Trophoblast cell (in vitro differentiated cells and primary cell): ENCODE measurements at regions not wholly inside any gene's neighbourhood (a gene's known extent, or its start where the extent isn't known, plus 50 kb on each side); places are given as distances from the start of the nearest gene placed in this dataset.

Experiments used
- DNase-seq, 2 donors: peaks; one replicate each; pipeline ENCODE4 v3.0.0-alpha.2; 2016
- H2AFZ ChIP-seq: 2 replicates; pipeline ENCODE4 v1.6.1; 2013; ENCODE audit warnings: low read length, moderate library complexity, mild to moderate bottlenecking; ENCODE audit not compliant: insufficient read depth, poor library complexity
- H2AK5ac ChIP-seq: 2 replicates; pipeline ENCODE4 v1.6.1; 2013; ENCODE audit warnings: mild to moderate bottlenecking, low read length
- H2BK120ac ChIP-seq: 2 replicates; pipeline ENCODE4 v1.6.1; 2013; ENCODE audit warnings: low read length, mild to moderate bottlenecking, moderate library complexity; ENCODE audit not compliant: insufficient read depth, poor library complexity
- H2BK12ac ChIP-seq: 2 replicates; pipeline ENCODE4 v1.6.1; 2013; ENCODE audit warnings: mild to moderate bottlenecking, low read length, moderate library complexity
- H2BK5ac ChIP-seq: 2 replicates; pipeline ENCODE4 v1.6.1; 2013; ENCODE audit warnings: low read length, low read depth, moderate library complexity, mild to moderate bottlenecking; ENCODE audit not compliant: poor library complexity
- H3K14ac ChIP-seq: 2 replicates; pipeline ENCODE4 v1.6.1; 2013; ENCODE audit warnings: mild to moderate bottlenecking, low read length
- H3K18ac ChIP-seq: 2 replicates; pipeline ENCODE4 v1.6.1; 2013; ENCODE audit warnings: mild to moderate bottlenecking, low read length
- H3K23ac ChIP-seq: 2 replicates; pipeline ENCODE4 v1.6.1; 2013; ENCODE audit warnings: low read length
- H3K27ac ChIP-seq: 2 replicates; pipeline ENCODE4 v1.5.1; 2013; ENCODE audit warnings: low read depth, mild to moderate bottlenecking, inconsistent platforms, low read length, moderate library complexity
- H3K27me3 ChIP-seq: 2 replicates; pipeline ENCODE4 v1.6.1; 2013; ENCODE audit warnings: inconsistent platforms, mild to moderate bottlenecking, low read length, moderate library complexity; ENCODE audit not compliant: insufficient read depth
- H3K36me3 ChIP-seq, 2 experiments: 1 replicate in 1 of 2; 2 replicates in 1 of 2; pipeline ENCODE4 v1.6.1; 2013; ENCODE audit warnings: low read length in 2 of 2, mild to moderate bottlenecking in 2 of 2, moderate library complexity in 1 of 2; ENCODE audit not compliant: insufficient read depth in 2 of 2, control insufficient read depth in 1 of 2
- H3K4ac ChIP-seq: 2 replicates; pipeline ENCODE4 v1.6.1; 2013; ENCODE audit warnings: low read depth, mild to moderate bottlenecking, low read length, moderate library complexity
- H3K4me1 ChIP-seq, 2 experiments: 1 replicate in 1 of 2; 2 replicates in 1 of 2; pipeline ENCODE4 v1.6.1; 2013; ENCODE audit warnings: low read length in 2 of 2, mild to moderate bottlenecking in 2 of 2, moderate library complexity in 1 of 2; ENCODE audit not compliant: insufficient read depth in 2 of 2, control insufficient read depth in 1 of 2
- H3K4me2 ChIP-seq: 2 replicates; pipeline ENCODE4 v1.6.1; 2013; ENCODE audit warnings: inconsistent platforms, mild to moderate bottlenecking, low read length, moderate library complexity
- H3K4me3 ChIP-seq: 2 replicates; pipeline ENCODE4 v1.5.1; 2013; ENCODE audit warnings: mild to moderate bottlenecking, low read depth, low read length, inconsistent platforms
- H3K79me1 ChIP-seq: one replicate; pipeline ENCODE4 v1.6.1; 2013; ENCODE audit warnings: low read length
- H3K79me2 ChIP-seq: 2 replicates; pipeline ENCODE4 v1.6.1; 2013; ENCODE audit warnings: low read length, mild to moderate bottlenecking; ENCODE audit not compliant: control insufficient read depth, insufficient read depth, poor library complexity
- H3K9ac ChIP-seq: 2 replicates; pipeline ENCODE4 v1.6.1; 2013; ENCODE audit warnings: mild to moderate bottlenecking, low read length
- H3K9me3 ChIP-seq: 2 replicates; pipeline ENCODE4 v1.6.1; 2013; ENCODE audit warnings: low read depth, mild to moderate bottlenecking, control low read depth, inconsistent platforms, low read length; ENCODE audit not compliant: insufficient read depth
- H4K12ac ChIP-seq: 2 replicates; pipeline ENCODE4 v1.6.1; 2013; ENCODE audit warnings: low read depth, mild to moderate bottlenecking, low read length, moderate library complexity
- H4K8ac ChIP-seq: 2 replicates; pipeline ENCODE4 v1.6.1; 2013; ENCODE audit warnings: low read depth, mild to moderate bottlenecking, low read length, moderate library complexity
- H4K91ac ChIP-seq: one replicate; pipeline ENCODE4 v1.6.1; 2013; ENCODE audit warnings: low read depth, mild to moderate bottlenecking, low read length, moderate library complexity
- WGBS: extraction: QIAGEN DNeasy Blood & Tissue Kit; methylation state at CpG from one replicate; pipeline ENCODE4 v1.1.7; 2013; ENCODE audit warnings: missing lambda C conversion rate; ENCODE audit not compliant: insufficient read length, insufficient coverage; ENCODE audit errors: extremely low coverage; 5-methylcytosine and 5-hydroxymethylcytosine counted together

- Histone ChIP-seq H3K9me3 (no peaks in the 10 kb centered on the region), H3K79me2 (no peaks in the 10 kb centered on the region), H3K4me1 (peaks cover 0 to 5% of the 10 kb centered on the region in 2 experiments), H3K79me1 (no peaks in the 10 kb centered on the region), H3K4ac (no peak overlapping the region), H3K4me2 (no peak overlapping the region), H4K12ac (no peak overlapping the region), H3K27me3 (no peaks in the 10 kb centered on the region), H3K4me3 (no peak overlapping the region), H3K9ac (no peak overlapping the region), H3K27ac (peak overlapping the region; percentile 30), H2AFZ (no peak overlapping the region), H2BK120ac (no peak overlapping the region), H2BK5ac (no peak overlapping the region), H4K91ac (no peak overlapping the region), H2BK12ac (no peak overlapping the region), H3K23ac (no peak overlapping the region), H3K18ac (no peak overlapping the region), H4K8ac (peak overlapping the region; percentile 31), H3K36me3 (no peaks in the 10 kb centered on the region), H3K14ac (peak overlapping the region; percentile 21), H2AK5ac (no peak overlapping the region)
- WGBS: no CpG with 5 or more reads among the region's 9 CpGs
- DNase-seq: no peak
These were observed 141.6 kb downstream of the KCNJ12 start for GRCh38 chr17:21517538-21518293.

DNA sequence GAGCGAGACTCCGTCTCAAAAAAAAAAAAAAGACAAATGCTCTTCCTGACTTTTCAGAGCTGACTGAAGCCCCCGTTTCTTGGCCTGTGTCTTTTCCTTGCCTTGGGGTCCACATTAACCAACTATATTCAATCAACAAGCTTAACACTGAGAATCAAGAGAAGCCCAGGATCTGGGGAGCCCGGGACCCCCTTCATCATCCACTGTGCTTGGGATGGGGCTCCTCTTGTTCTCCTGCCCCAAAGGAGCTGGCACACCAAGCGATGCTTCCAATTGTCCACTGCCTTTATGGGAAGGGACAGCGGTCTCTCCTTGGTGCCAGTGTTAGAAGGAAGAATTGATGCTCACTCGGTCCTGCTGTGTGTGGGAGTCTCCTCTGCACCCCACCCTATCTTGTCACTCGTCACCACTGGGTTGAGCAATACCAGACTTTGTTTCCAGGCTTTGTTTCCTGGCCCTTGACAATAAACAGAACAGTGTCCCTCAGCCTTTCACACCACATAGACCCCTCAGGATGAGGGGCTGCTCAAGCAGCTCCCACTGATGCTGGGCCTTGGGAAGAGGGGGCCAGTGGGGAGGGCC is 146.7 kb downstream of the KCNJ12 start:
- no CpG with 5 or more reads among the region's 8 CpGs for WGBS
- no peak overlapping the region for H2BK12ac ChIP-seq

DNA sequence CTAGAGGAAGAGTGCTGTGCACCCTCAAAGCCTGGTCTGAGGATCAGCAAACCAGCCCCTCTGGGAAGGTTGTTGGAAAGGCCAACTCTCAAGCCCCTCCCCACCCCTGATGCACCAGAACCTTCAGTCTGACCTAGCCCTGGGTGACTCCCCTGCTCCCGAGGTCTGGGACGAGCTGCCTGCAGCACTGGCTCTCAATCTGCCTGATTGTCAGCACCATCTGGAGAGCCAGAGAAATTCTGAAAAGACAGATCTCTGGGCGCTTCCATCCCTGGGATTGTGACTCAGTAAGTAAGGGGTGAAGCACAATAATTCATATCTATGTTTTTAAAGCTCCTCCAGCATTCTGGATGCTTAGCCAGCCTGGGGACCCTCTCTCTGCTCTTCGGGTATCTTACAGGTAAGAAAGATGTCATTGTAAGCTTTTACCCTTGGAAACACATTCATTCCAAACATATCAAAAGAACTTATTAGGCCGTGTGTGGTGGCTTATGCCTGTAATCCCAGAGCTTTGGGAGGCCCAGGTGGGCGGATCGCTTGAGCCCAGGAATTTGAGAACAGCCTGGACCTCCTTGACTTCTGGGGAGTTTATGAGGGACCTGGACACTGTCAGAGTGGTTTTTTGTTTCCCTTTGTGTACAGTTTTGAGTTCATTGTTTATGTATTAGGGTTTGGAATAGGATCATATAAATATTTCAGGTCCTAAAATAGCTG is 147.5 kb downstream of the KCNJ12 start:
- peaks cover 7% of the 10 kb centered on the region in 2 experiments for H3K4me1 ChIP-seq
- no peak overlapping the region for H3K23ac ChIP-seq
- H2BK12ac ChIP-seq: no peak overlapping the region
- H3K79me1 ChIP-seq: no peaks in the 10 kb centered on the region
- H3K27ac ChIP-seq: no peak overlapping the region
- no peak overlapping the region for H2AFZ ChIP-seq
- H3K14ac ChIP-seq: no peak overlapping the region
- no peak overlapping the region for H3K18ac ChIP-seq
- H3K36me3 ChIP-seq: no peaks in the 10 kb centered on the region
- no peaks in the 10 kb centered on the region for H3K79me2 ChIP-seq
- no peak overlapping the region for H2BK120ac ChIP-seq
- no peak overlapping the region for H4K8ac ChIP-seq
- no CpG with 5 or more reads among the region's 7 CpGs for WGBS
- no peak overlapping the region for H4K12ac ChIP-seq
- no peak overlapping the region for H3K4ac ChIP-seq
- peaks cover 2% of the 10 kb centered on the region for H3K9me3 ChIP-seq
- no peak overlapping the region for H3K9ac ChIP-seq
- H2BK5ac ChIP-seq: no peak overlapping the region
- no peak overlapping the region for H3K4me2 ChIP-seq
- DNase-seq: no peak
- H3K4me3 ChIP-seq: no peak overlapping the region
- H2AK5ac ChIP-seq: no peak overlapping the region
- no peak overlapping the region for H4K91ac ChIP-seq
- no peaks in the 10 kb centered on the region for H3K27me3 ChIP-seq

More for the DNA sequence above, 146.7 kb downstream of the KCNJ12 start:
- Histone ChIP-seq H3K23ac (no peak overlapping the region), H3K27me3 (no peaks in the 10 kb centered on the region), H3K9ac (no peak overlapping the region), H3K4me3 (no peak overlapping the region), H3K9me3 (peaks cover 2% of the 10 kb centered on the region), H3K18ac (no peak overlapping the region), H2BK120ac (no peak overlapping the region), H2AK5ac (no peak overlapping the region), H4K12ac (no peak overlapping the region), H4K91ac (no peak overlapping the region), H3K4me1 (peaks cover 7 to 9% of the 10 kb centered on the region in 2 experiments), H3K4me2 (no peak overlapping the region), H3K79me1 (no peaks in the 10 kb centered on the region), H2BK5ac (no peak overlapping the region), H2AFZ (no peak overlapping the region), H3K14ac (no peak overlapping the region), H3K36me3 (no peaks in the 10 kb centered on the region), H3K79me2 (no peaks in the 10 kb centered on the region), H3K27ac (no peak overlapping the region), H4K8ac (no peak overlapping the region), H3K4ac (no peak overlapping the region)
- DNase-seq: no peak

GRCh38 chr17:21524211-21524591 is 148.0 kb downstream of the KCNJ12 start:
- H3K4me2 ChIP-seq: no peak overlapping the region
- H3K79me1 ChIP-seq: no peaks in the 10 kb centered on the region
- no peak overlapping the region for H2AK5ac ChIP-seq
- peak; percentile 25 to 68 for DNase-seq
- no peaks in the 10 kb centered on the region for H3K79me2 ChIP-seq
- H3K23ac ChIP-seq: no peak overlapping the region
- no peak overlapping the region for H4K8ac ChIP-seq
- H3K9ac ChIP-seq: no peak overlapping the region
- no peak overlapping the region for H3K14ac ChIP-seq
- no peaks in the 10 kb centered on the region for H3K27me3 ChIP-seq
- no peak overlapping the region for H3K4ac ChIP-seq
- H3K9me3 ChIP-seq: peaks cover 2% of the 10 kb centered on the region
- H3K36me3 ChIP-seq: no peaks in the 10 kb centered on the region
- H4K12ac ChIP-seq: no peak overlapping the region
- H4K91ac ChIP-seq: no peak overlapping the region
- H3K27ac ChIP-seq: no peak overlapping the region
- no peak overlapping the region for H3K4me3 ChIP-seq
- H3K18ac ChIP-seq: no peak overlapping the region
- H2BK120ac ChIP-seq: no peak overlapping the region
- no peak overlapping the region for H2BK12ac ChIP-seq
- H2AFZ ChIP-seq: no peak overlapping the region
- H2BK5ac ChIP-seq: no peak overlapping the region
- peaks cover 7% of the 10 kb centered on the region in 2 experiments for H3K4me1 ChIP-seq
- no CpG with 5 or more reads among the region's 12 CpGs for WGBS
